ENCODE measurements at regions not wholly inside any gene's neighbourhood (a gene's known extent, or its start where the extent isn't known, plus 50 kb on each side); places are given as distances from the start of the nearest gene placed in this dataset.

GRCh38 chr5:125834438-125835115 lies 588.6 kb upstream of the GRAMD2B start:
- no peak for DNase-seq

- DNase-seq = no peak
Observed at GRCh38 chr5:125835293-125836172, 587.7 kb upstream of the GRAMD2B start.

- no peak for DNase-seq
Observed at GRCh38 chr5:125836256-125836655, 587.0 kb upstream of the GRAMD2B start.

GRCh38 chr5:125837866-125838265 lies 585.3 kb upstream of the GRAMD2B start:
- no peak for DNase-seq

- DNase-seq = no peak
Observed at GRCh38 chr5:125847561-125847960, 575.6 kb upstream of the GRAMD2B start.

- no peak for DNase-seq
Observed at GRCh38 chr5:125848751-125849150, 574.5 kb upstream of the GRAMD2B start.

GRCh38 chr5:125856949-125857348 lies 566.3 kb upstream of the GRAMD2B start:
- DNase-seq = no peak

GRCh38 chr5:125863579-125863978 lies 559.6 kb upstream of the GRAMD2B start:
- no peak for DNase-seq

- DNase-seq = no peak
Observed at GRCh38 chr5:125865166-125865815, 557.9 kb upstream of the GRAMD2B start.

GRCh38 chr5:125868036-125868435 lies 555.2 kb upstream of the GRAMD2B start:
- DNase-seq = no peak

GRCh38 chr5:125870256-125870655 lies 553.0 kb upstream of the GRAMD2B start:
- DNase-seq = no peak

GRCh38 chr5:125874057-125874456 lies 549.2 kb upstream of the GRAMD2B start:
- DNase-seq = no peak

GRCh38 chr5:125874717-125875116 lies 548.5 kb upstream of the GRAMD2B start:
- DNase-seq = no peak

- DNase-seq = no peak
Observed at GRCh38 chr5:125877248-125877647, 546.0 kb upstream of the GRAMD2B start.

GRCh38 chr5:125882061-125882460 lies 541.1 kb upstream of the GRAMD2B start:
- DNase-seq = no peak

- DNase-seq = no peak
Observed at GRCh38 chr5:125883223-125883622, 540.0 kb upstream of the GRAMD2B start.

GRCh38 chr5:125888358-125888757 lies 534.9 kb upstream of the GRAMD2B start:
- DNase-seq = no peak

- DNase-seq = no peak
Observed at GRCh38 chr5:125890511-125890931, 532.7 kb upstream of the GRAMD2B start.

- DNase-seq = no peak
Observed at GRCh38 chr5:125891061-125891725, 532.0 kb upstream of the GRAMD2B start.

- no peak for DNase-seq
Observed at GRCh38 chr5:125894383-125894782, 528.8 kb upstream of the GRAMD2B start.

GRCh38 chr5:125896368-125896767 lies 526.8 kb upstream of the GRAMD2B start:
- no peak for DNase-seq

- no peak for DNase-seq
Observed at GRCh38 chr5:125897089-125897488, 526.1 kb upstream of the GRAMD2B start.

GRCh38 chr5:125898851-125899405 lies 524.3 kb upstream of the GRAMD2B start:
- DNase-seq = no peak
